GM18868 (cell line): ENCODE measurements at regions not wholly inside any gene's neighbourhood (a gene's known extent, or its start where the extent isn't known, plus 50 kb on each side); places are given as distances from the start of the nearest gene placed in this dataset.

ENCODE experiments used
- ATAC-seq: cut with Tn5 transposase; IDR thresholded peaks from one replicate; pipeline ENCODE4 v1.9.1; 2021; ENCODE audit warnings: mild to moderate bottlenecking, moderate library complexity; ENCODE audit not compliant: unreplicated experiment

GRCh38 chr1:87600854-87601253, 272.2 kb downstream of the LMO4 start:
- no peak for ATAC-seq

- no peak for ATAC-seq
Observed at GRCh38 chr1:87603626-87604025, 274.9 kb downstream of the LMO4 start.

GRCh38 chr1:87612956-87613355, 284.3 kb downstream of the LMO4 start:
- no peak for ATAC-seq

GRCh38 chr1:87615491-87615890, 286.8 kb downstream of the LMO4 start:
- no peak for ATAC-seq

- no peak for ATAC-seq
Observed at GRCh38 chr1:87615901-87616300, 287.2 kb downstream of the LMO4 start.

- ATAC-seq = no peak
Observed at GRCh38 chr1:87620807-87621206, 292.1 kb downstream of the LMO4 start.

GRCh38 chr1:87629673-87630072, 301.0 kb downstream of the LMO4 start:
- ATAC-seq = no peak

GRCh38 chr1:87632232-87632631, 303.6 kb downstream of the LMO4 start:
- ATAC-seq = no peak

- ATAC-seq = no peak
Observed at GRCh38 chr1:87636198-87636892, 307.7 kb downstream of the LMO4 start.

- no peak for ATAC-seq
Observed at GRCh38 chr1:87638636-87639035, 310.0 kb downstream of the LMO4 start.

- no peak for ATAC-seq
Observed at GRCh38 chr1:87641996-87642395, 313.3 kb downstream of the LMO4 start.

GRCh38 chr1:87642581-87643221, 314.0 kb downstream of the LMO4 start:
- no peak for ATAC-seq

GRCh38 chr1:87644033-87644578, 315.4 kb downstream of the LMO4 start:
- no peak for ATAC-seq

GRCh38 chr1:87644579-87645190, 316.0 kb downstream of the LMO4 start:
- ATAC-seq = no peak

GRCh38 chr1:87647430-87648177, 318.9 kb downstream of the LMO4 start:
- no peak for ATAC-seq

GRCh38 chr1:87648323-87649119, 319.8 kb downstream of the LMO4 start:
- no peak for ATAC-seq

GRCh38 chr1:87650306-87650705, 321.6 kb downstream of the LMO4 start:
- ATAC-seq = no peak

- ATAC-seq = no peak
Observed at GRCh38 chr1:87652176-87652575, 323.5 kb downstream of the LMO4 start.

- no peak for ATAC-seq
Observed at GRCh38 chr1:87665151-87665550, 336.5 kb downstream of the LMO4 start.

GRCh38 chr1:87666681-87667080, 338.0 kb downstream of the LMO4 start:
- ATAC-seq = no peak
